H1 (cell line): ENCODE measurements at regions not wholly inside any gene's neighbourhood (a gene's known extent, or its start where the extent isn't known, plus 50 kb on each side); places are given as distances from the start of the nearest gene placed in this dataset.

Experiments used
- CTCF ChIA-PET: fragments of 300-600 bp; sonication (Branson Sonifier 250); formaldehyde crosslinking; loops from one replicate; lab custom pipeline; 2021; ENCODE audit not compliant: partially characterized antibody; lab: Charles Lee
- POLR2A ChIA-PET: fragments of 300-600 bp; sonication (Branson Sonifier 250); formaldehyde crosslinking; loops from one replicate; lab custom pipeline; 2021; ENCODE audit warnings: inconsistent platforms; ENCODE audit not compliant: partially characterized antibody; lab: Charles Lee
- DNase-seq, 2 experiments: peaks; one replicate each; pipeline versions ENCODE4 v3.0.0 to v3.0.0-alpha.2; 2010 to 2022; ENCODE audit warnings: low spot score in 2 of 2, low read depth in 1 of 2, mixed read lengths in 1 of 2
- FAIRE-seq: peaks from 2 replicates; lab custom pipeline; 2011; peaks lifted over from hg19 to GRCh38; lab: Jason Lieb, UNC
- H2AFZ ChIP-seq: 2 replicates; pipeline ENCODE4 v1.8.1; 2012; ENCODE audit warnings: low read length, inconsistent platforms
- H2AK5ac ChIP-seq: 2 replicates; pipeline ENCODE4 v1.6.1; 2013; ENCODE audit warnings: low read depth, low read length
- H2BK120ac ChIP-seq: replicated peaks from 2 replicates; pipeline ENCODE3; 2013; ENCODE audit warnings: low read depth, low read length, inconsistent platforms
- H2BK12ac ChIP-seq: 2 replicates; pipeline ENCODE4 v1.6.1; 2013; ENCODE audit warnings: low read depth, low read length
- H2BK15ac ChIP-seq: 2 replicates; pipeline ENCODE4 v1.6.1; 2013; ENCODE audit warnings: low read length
- H2BK20ac ChIP-seq: 2 replicates; pipeline ENCODE4 v1.6.1; 2013; ENCODE audit warnings: low read length
- H2BK5ac ChIP-seq: 2 replicates; pipeline ENCODE4 v1.6.1; 2013; ENCODE audit warnings: low read depth, low read length
- H3K14ac ChIP-seq: 2 replicates; pipeline ENCODE4 v1.6.1; 2013; ENCODE audit warnings: inconsistent platforms; ENCODE audit not compliant: insufficient read length
- H3K18ac ChIP-seq: 2 replicates; pipeline ENCODE4 v1.6.1; 2013; ENCODE audit warnings: low read length; ENCODE audit errors: extremely low read depth
- H3K23ac ChIP-seq: 2 replicates; pipeline ENCODE4 v1.6.1; 2013; ENCODE audit warnings: inconsistent platforms; ENCODE audit not compliant: insufficient read length
- H3K23me2 ChIP-seq: 2 replicates; pipeline ENCODE4 v1.6.1; 2013; ENCODE audit warnings: low read depth, low read length
- H3K27ac ChIP-seq: 2 replicates; pipeline ENCODE4 v1.6.1; 2011; ENCODE audit warnings: low read depth, low read length, inconsistent platforms
- H3K27me3 ChIP-seq, 4 experiments: replicated peaks in 1 of 4; 1 replicate in 1 of 4; 2 replicates in 3 of 4; pipeline versions ENCODE4 v1.6.1 to v1.8.1; 2011 to 2013; ENCODE audit warnings: low read length in 3 of 4, mild to moderate bottlenecking in 3 of 4, inconsistent platforms in 2 of 4, mixed read lengths in 2 of 4, moderate library complexity in 1 of 4; ENCODE audit not compliant: control insufficient read depth in 3 of 4, insufficient read depth in 3 of 4; ENCODE audit errors: extremely low read depth in 1 of 4
- H3K36me3 ChIP-seq, 4 experiments: 2 replicates each; pipeline versions ENCODE4 v1.6.1 to v1.8.1; 2011 to 2013; ENCODE audit warnings: mild to moderate bottlenecking in 4 of 4, low read length in 3 of 4, moderate library complexity in 2 of 4, control low read depth in 1 of 4, inconsistent platforms in 1 of 4; ENCODE audit not compliant: insufficient read depth in 4 of 4, control insufficient read depth in 2 of 4
- H3K4ac ChIP-seq: replicated peaks from 2 replicates; pipeline ENCODE3; 2013; ENCODE audit warnings: low read length, low read depth, mixed read lengths, inconsistent platforms; ENCODE audit not compliant: insufficient read length
- H3K4me1 ChIP-seq, 4 experiments: replicated peaks in 1 of 4; 1 replicate in 1 of 4; 2 replicates in 3 of 4; pipeline versions ENCODE4 v1.6.1 to v1.8.1; 2011 to 2013; ENCODE audit warnings: low read length in 3 of 4, inconsistent platforms in 2 of 4, mixed read lengths in 1 of 4; ENCODE audit not compliant: insufficient read depth in 4 of 4, control insufficient read depth in 3 of 4
- H3K4me2 ChIP-seq, 2 experiments: 2 replicates each; pipeline versions ENCODE4 v1.6.1 to v1.8.1; 2011 to 2013; ENCODE audit warnings: low read depth in 2 of 2, low read length in 2 of 2, control low read depth in 1 of 2, inconsistent platforms in 1 of 2, mild to moderate bottlenecking in 1 of 2; ENCODE audit not compliant: insufficient read depth in 1 of 2
- H3K4me3 ChIP-seq, 4 experiments: fragments of 200-600, 300-600 bp in 1 of 4; sonication (generic), shearing (Covaris generic), sonication (Bioruptor Twin) in 1 of 4; 2 replicates each; pipeline versions ENCODE4 v1.5.1 to v1.8.1; 2011 to 2016; ENCODE audit warnings: low read length in 4 of 4, low read depth in 3 of 4, control low read depth in 2 of 4, inconsistent platforms in 2 of 4, mild to moderate bottlenecking in 2 of 4, mixed read lengths in 1 of 4, moderate library complexity in 1 of 4; ENCODE audit not compliant: insufficient read depth in 2 of 4; ENCODE audit errors: extremely low read depth in 1 of 4
- H3K56ac ChIP-seq: replicated peaks from 2 replicates; pipeline ENCODE3; 2013; ENCODE audit warnings: low read depth, mild to moderate bottlenecking, mixed read lengths, low read length, inconsistent platforms; ENCODE audit not compliant: insufficient read length
- H3K79me1 ChIP-seq: 2 replicates; pipeline ENCODE4 v1.6.1; 2013; ENCODE audit warnings: low read depth, low read length, control low read depth
- H3K79me2 ChIP-seq, 2 experiments: 2 replicates each; pipeline versions ENCODE4 v1.6.1 to v1.8.1; 2012 to 2013; ENCODE audit warnings: low read length in 2 of 2, mild to moderate bottlenecking in 2 of 2, inconsistent platforms in 1 of 2; ENCODE audit not compliant: insufficient read depth in 2 of 2, control insufficient read depth in 1 of 2
- H3K9ac ChIP-seq, 4 experiments: replicated peaks in 1 of 4; 1 replicate in 1 of 4; 2 replicates in 3 of 4; pipeline versions ENCODE4 v1.6.1 to v1.8.1; 2011 to 2013; ENCODE audit warnings: low read depth in 3 of 4, low read length in 3 of 4, control low read depth in 2 of 4, mild to moderate bottlenecking in 2 of 4, moderate library complexity in 2 of 4, inconsistent platforms in 1 of 4; ENCODE audit errors: extremely low read depth in 1 of 4
- H3K9me3 ChIP-seq, 2 experiments: 2 replicates each; pipeline versions ENCODE4 v1.6.1 to v1.8.1; 2012 to 2013; ENCODE audit warnings: mild to moderate bottlenecking in 2 of 2, moderate library complexity in 2 of 2, control low read depth in 1 of 2, inconsistent platforms in 1 of 2, low read depth in 1 of 2, low read length in 1 of 2, mixed read lengths in 1 of 2; ENCODE audit not compliant: insufficient read depth in 2 of 2
- H4K20me1 ChIP-seq, 2 experiments: replicated peaks in 1 of 2; 2 replicates each; pipeline versions ENCODE3 to v1.8.1; 2011 to 2013; ENCODE audit warnings: inconsistent platforms in 2 of 2, low read length in 2 of 2, mild to moderate bottlenecking in 1 of 2; ENCODE audit not compliant: insufficient read depth in 2 of 2, control insufficient read depth in 1 of 2
- H4K5ac ChIP-seq: 2 replicates; pipeline ENCODE4 v1.6.1; 2013; ENCODE audit warnings: low read length, low read depth, mixed read lengths, inconsistent platforms; ENCODE audit not compliant: insufficient read length
- H4K8ac ChIP-seq: 2 replicates; pipeline ENCODE4 v1.8.0; 2013; ENCODE audit warnings: mild to moderate bottlenecking, moderate library complexity, low read length, inconsistent platforms; ENCODE audit not compliant: insufficient read depth; ENCODE audit errors: extremely low read depth
- H4K91ac ChIP-seq: replicated peaks from 2 replicates; pipeline ENCODE3; 2013; ENCODE audit warnings: low read length, mixed read lengths, inconsistent platforms; ENCODE audit not compliant: insufficient read length
- BACH1 ChIP-seq: IDR thresholded peaks from 2 replicates; pipeline ENCODE4 v1.6.1; 2012; ENCODE audit warnings: low read length, improper control_type of control experiment
- CBX8 ChIP-seq: fragments of 300-800, 300-1000 bp; sonication (generic); IDR thresholded peaks from 2 replicates; pipeline ENCODE4 v1.7.1; 2016; ENCODE audit warnings: low read depth, low read length, borderline replicate concordance
- KDM1A ChIP-seq: fragments of 200-600, 300-600 bp; sonication (generic); IDR thresholded peaks from 2 replicates; pipeline ENCODE4 v1.7.1; 2016; ENCODE audit warnings: mild to moderate bottlenecking, low read length, borderline replicate concordance
- POU5F1 ChIP-seq: IDR thresholded peaks from 2 replicates; pipeline ENCODE4 v1.6.1; 2011; ENCODE audit warnings: low read depth, mild to moderate bottlenecking, low read length, moderate library complexity
- RAD21 ChIP-seq, 2 experiments: IDR thresholded peaks in 1 of 2; conservative IDR thresholded peaks in 1 of 2; 2 replicates each; pipeline ENCODE4 v1.6.1; 2011; ENCODE audit warnings: low read depth in 2 of 2, low read length in 2 of 2, improper control_type of control experiment in 1 of 2, inconsistent platforms in 1 of 2, mild to moderate bottlenecking in 1 of 2, moderate library complexity in 1 of 2
- ZNF274 ChIP-seq: IDR thresholded peaks from 2 replicates; pipeline ENCODE4 v1.7.0; 2012; ENCODE audit warnings: low read length, borderline replicate concordance; ENCODE audit errors: extremely low read depth
- WGBS, 2 experiments: shearing (Covaris generic) in 1 of 2; methylation state at CpG; one replicate each; pipeline versions ENCODE4 v1.1.6 to v1.1.7; 2013 to 2015; ENCODE audit warnings: low lambda C conversion rate in 2 of 2, mixed read lengths in 2 of 2, inconsistent platforms in 1 of 2, low coverage in 1 of 2, missing lambda C conversion rate in 1 of 2; ENCODE audit not compliant: insufficient replicate concordance in 2 of 2, insufficient coverage in 1 of 2, insufficient read length in 1 of 2; ENCODE audit errors: extremely low coverage in 1 of 2, missing lambda C conversion rate in 1 of 2; 5-methylcytosine and 5-hydroxymethylcytosine counted together

GRCh38 chr6:112481211-112481610 lies 134.1 kb downstream of the RFPL4B start:
- POLR2A ChIA-PET, result no interaction called here
- no peak for TF ChIP-seq KDM1A
- no peak for TF ChIP-seq POU5F1
- TF ChIP-seq ZNF274, result no peak
- no peak for TF ChIP-seq BACH1
- no peak for TF ChIP-seq CBX8
- no peak for TF ChIP-seq RAD21 (IDR thresholded peaks at IDR 0.05 in 1 of 2, conservative IDR thresholded peaks at IDR 0.05 in 1 of 2; ENCODE audit: low read depth in 2 of 2, low read length in 2 of 2)
- Histone ChIP-seq H3K4me3 (no peak overlapping the region), H4K8ac (no peak overlapping the region), H2BK120ac (no peak overlapping the region), H3K36me3 (no peaks in the 10 kb centered on the region), H3K9ac (no peak overlapping the region), H3K27me3 (no peaks in the 10 kb centered on the region), H3K18ac (no peak overlapping the region), H3K9me3 (no peaks in the 10 kb centered on the region), H4K20me1 (no peaks in the 10 kb centered on the region), H3K4me2 (no peak overlapping the region), H3K56ac (no peak overlapping the region), H2BK5ac (no peak overlapping the region), H4K91ac (no peak overlapping the region), H2AFZ (no peak overlapping the region), H2AK5ac (no peak overlapping the region), H3K4me1 (no peaks in the 10 kb centered on the region), H3K23me2 (no peaks in the 10 kb centered on the region; the same call in 1 of the 2 replicates), H3K79me1 (no peaks in the 10 kb centered on the region), H2BK12ac (no peak overlapping the region), H3K14ac (no peak overlapping the region), H2BK20ac (no peak overlapping the region), H3K27ac (no peak overlapping the region), H2BK15ac (no peak overlapping the region), H3K79me2 (no peaks in the 10 kb centered on the region), H3K4ac (no peak overlapping the region), H4K5ac (no peak overlapping the region), H3K23ac (no peak overlapping the region)
- FAIRE-seq (no peak), DNase-seq (no peak)
- CTCF ChIA-PET, result interaction anchor here (0.9 kb wide), 1 partner anchor 24 kb away, joined by 3 read pairs; no protein-coding TSS in a partner anchor
- WGBS, 2 experiments, result 84% methylated on average over 2 of the region's 2 CpGs; no CpG with 5 or more reads in 1 of the 2 experiments
